Left kidney (tissue), 1 donor: ENCODE measurements at regions not wholly inside any gene's neighbourhood (a gene's known extent, or its start where the extent isn't known, plus 50 kb on each side); places are given as distances from the start of the nearest gene placed in this dataset.

Source experiments
- DNase-seq: peaks from one replicate; pipeline ENCODE4 v3.0.0-alpha.2; 2013

GRCh38 chr18:7485616-7486015, 81.5 kb upstream of the PTPRM start:
- DNase-seq: no peak

GRCh38 chr18:7488571-7488970, 78.5 kb upstream of the PTPRM start:
- DNase-seq: no peak

GRCh38 chr18:7490104-7490503, 77.0 kb upstream of the PTPRM start:
- no peak for DNase-seq

- DNase-seq: no peak
These were observed 74.7 kb upstream of the PTPRM start for GRCh38 chr18:7492385-7492784.

GRCh38 chr18:7497081-7497480, 70.0 kb upstream of the PTPRM start:
- DNase-seq: no peak

GRCh38 chr18:7511106-7511505, 56.0 kb upstream of the PTPRM start:
- DNase-seq: no peak

- DNase-seq: peak; percentile 53
These were observed 54.8 kb upstream of the PTPRM start for GRCh38 chr18:7512348-7512747.

- no peak for DNase-seq
These were observed 54.1 kb upstream of the PTPRM start for GRCh38 chr18:7512990-7513389.

- no peak for DNase-seq
These were observed 52.2 kb upstream of the PTPRM start for GRCh38 chr18:7514796-7515440.

GRCh38 chr18:7516266-7517117, 50.6 kb upstream of the PTPRM start:
- DNase-seq: no peak
